ENCODE measurements at regions not wholly inside any gene's neighbourhood (a gene's known extent, or its start where the extent isn't known, plus 50 kb on each side); places are given as distances from the start of the nearest gene placed in this dataset.

GRCh38 chr10:104577163-104577562 lies 63.9 kb upstream of the SORCS3 start:
- DNase-seq: no peak

DNA sequence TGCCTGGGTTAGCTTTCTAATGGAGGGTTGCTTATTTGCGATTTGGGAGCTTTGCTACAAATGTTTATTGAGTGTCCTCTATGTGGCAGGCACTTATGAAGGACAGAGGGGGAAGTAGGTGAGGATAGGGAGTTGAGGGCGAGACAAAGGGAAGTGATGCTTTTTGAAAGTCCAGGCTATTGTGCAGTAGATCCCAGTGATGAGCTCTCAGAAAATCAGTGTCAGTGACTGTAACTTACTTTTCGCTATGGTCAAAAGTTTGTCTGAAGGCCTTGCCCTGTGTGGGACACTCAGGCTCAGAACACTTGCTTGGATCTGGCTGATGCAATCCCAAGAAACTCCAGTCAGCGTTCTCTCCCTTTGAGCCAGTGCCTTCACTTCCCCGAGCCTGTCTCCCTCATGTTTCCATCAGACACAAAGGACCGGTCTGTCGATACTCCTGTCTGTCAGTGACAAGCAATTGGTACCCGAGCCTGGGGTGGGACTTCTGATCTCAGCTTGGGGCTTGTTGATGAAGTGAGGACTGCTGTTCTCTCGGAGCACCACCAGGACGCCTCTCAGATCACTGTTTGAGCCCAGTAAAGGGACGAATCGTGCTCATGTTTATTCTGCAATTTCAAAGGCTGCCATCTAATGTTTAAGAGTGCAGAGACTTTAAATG lies 63.1 kb upstream of the SORCS3 start:
- DNase-seq: no peak

DNA sequence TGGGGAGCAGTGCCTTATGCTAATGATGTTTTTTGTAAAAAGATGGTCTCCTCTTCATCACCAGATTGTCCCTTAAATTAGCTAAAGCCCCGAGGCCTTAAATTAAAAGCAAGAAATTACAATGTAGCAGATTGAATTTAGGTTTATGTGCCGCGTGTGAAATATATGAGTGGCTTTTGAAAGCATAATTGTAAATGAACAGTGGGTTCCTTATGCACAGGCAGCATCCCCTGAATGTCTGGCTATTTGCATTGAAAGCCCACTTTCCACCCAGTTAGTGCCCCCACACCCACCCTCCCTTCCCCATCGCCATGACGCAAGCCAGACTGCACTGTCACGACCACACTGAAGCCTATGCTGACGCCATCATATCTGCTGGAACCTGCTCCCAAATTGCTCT lies 62.4 kb upstream of the SORCS3 start:
- no peak for DNase-seq

DNA sequence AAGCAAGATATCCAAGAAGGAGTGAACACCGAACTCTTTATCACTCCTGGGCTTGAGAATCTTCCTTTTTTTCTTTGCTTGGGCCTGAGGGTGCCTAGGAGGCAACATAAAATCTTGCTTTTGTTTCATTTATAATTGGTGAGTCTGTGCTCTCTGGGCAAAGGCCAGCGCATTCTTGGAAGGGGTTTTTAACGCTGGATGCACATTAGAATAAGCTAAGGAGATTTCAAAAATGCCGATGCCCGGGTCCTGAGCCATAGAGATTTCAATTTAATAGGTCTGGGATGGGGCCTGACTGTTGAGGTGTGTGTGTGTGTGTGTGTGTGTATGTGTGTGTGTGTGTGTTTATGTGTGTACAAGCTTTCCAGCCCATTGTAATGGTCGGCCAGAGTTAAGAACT lies 62.0 kb upstream of the SORCS3 start:
- no peak for DNase-seq

DNA sequence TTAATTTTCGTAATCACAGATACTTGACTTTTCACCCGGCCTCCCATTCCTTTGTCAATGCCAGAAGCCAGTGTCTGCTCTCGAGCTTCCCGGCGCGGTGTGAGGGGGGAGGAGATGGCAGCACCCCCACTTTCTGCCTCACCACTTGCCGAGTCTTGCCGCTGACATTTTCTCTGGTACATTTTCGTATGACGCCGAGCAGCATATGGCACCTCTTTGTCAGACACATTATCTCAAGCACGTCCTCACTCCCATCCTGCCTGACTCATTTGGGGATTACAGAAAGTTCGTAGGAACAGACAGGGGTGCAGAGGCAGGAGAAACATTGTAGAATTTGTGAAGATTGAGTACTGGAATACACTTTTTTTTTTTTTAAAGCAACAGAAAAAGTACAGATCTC lies 60.8 kb upstream of the SORCS3 start:
- no peak for DNase-seq

DNA sequence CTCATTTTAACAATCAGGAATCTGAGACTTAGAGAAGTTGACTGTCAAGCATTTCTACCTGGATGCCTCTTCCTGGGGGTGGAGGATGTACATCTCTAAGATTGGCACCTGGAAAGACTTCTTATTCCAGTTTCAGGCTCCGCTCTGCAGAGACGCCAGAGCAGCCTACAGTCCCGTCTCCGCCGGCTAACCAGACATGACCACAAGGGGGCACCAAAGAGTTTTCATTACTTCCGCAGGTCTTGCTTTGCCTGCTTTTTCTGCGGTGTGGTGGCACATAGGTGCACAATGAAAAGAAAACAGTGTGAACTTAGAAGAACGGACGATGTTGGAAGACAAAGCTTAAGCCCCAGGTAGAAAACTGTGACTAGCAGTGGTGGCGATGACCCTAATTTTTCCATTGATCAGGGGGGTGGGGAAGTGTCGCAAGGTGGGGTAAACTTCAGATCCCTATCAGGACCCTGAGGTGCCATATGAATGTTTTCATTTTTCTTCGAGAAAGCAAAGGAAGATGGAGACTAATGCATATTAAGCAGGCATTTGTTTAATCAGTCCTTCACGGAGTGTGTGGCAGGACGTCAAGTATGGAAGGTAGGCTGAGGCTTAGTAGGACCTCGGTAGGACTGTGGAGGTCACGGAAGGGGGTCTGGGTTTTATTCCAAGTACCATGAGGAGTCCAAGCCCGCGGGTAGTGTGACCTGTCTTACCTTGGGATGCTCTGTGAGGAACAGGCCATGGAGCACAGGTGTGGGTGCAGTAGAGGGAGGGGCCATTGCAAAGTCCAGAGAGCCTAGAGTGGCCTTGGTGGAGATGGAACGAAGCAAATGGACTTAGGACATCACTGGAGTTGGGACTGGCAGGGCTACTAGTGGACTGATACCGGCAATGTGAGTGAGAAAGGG lies 60.1 kb upstream of the SORCS3 start:
- peak; percentile 67 for DNase-seq

- DNase-seq: no peak
These were observed 59.0 kb upstream of the SORCS3 start for GRCh38 chr10:104581884-104582601.

GRCh38 chr10:104582602-104582951 lies 58.5 kb upstream of the SORCS3 start:
- DNase-seq: no peak

DNA sequence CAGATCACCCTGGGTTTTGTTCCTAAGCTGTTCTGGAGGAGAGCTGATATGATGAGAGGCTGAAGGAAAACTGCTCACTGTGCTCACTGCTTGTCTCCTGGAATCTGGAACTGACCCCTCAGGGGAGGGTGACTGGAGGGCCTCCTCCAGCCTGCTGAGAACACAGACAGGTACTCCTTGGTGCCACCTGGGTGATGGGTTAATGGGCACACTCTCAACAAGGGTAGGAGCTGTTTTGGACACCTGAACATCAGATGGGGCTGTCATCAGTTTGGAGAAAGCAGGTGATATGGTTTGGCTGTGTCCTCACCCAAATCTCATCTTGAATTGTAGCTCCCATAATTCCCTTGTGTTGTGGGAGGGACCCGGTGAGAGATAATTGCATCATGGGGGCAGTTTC lies 58.1 kb upstream of the SORCS3 start:
- no peak for DNase-seq

GRCh38 chr10:104584541-104584940 lies 56.5 kb upstream of the SORCS3 start:
- DNase-seq: no peak

GRCh38 chr10:104587751-104588150 lies 53.3 kb upstream of the SORCS3 start:
- DNase-seq: no peak

DNA sequence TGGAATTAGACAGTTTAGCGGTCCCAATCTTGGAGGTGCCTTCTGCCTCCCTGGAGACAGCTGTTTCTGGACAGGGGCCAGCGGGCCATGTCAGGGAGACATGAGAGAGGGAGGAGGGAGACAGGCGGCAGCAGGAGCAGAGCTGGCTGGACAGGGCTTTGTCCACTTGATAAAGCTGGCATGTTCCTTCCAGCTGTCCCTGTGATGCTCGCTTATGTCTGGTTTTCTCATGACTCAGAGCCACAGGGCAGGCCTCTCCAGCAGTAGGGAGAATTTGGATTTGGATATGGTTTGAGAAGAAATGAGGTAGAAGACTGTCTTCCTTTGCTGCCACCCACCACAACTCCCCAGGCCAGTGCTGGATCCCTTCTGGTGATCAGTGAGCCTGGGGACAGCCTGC lies 51.7 kb upstream of the SORCS3 start:
- DNase-seq: no peak

DNA sequence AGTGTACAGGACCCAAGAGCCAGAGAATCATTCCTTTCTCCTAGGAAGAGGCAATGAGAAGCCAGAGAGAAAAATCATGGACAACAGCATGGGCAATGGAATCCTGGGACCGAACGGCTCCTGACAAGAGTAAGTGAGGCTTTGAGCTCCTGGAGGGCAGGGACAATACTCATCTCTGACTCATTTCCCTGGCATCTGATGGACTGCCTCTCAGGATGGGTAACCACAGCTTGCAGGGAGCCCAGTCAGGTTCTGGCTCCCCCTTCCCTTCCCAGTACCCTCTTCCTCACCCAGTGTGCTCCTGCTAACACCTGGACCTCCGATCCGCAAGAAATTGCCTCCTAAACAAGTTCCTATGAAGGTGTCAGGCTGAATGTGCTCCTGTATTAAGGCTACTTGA lies 51.2 kb upstream of the SORCS3 start:
- DNase-seq: no peak
